GM23338 (cell line): ENCODE measurements at regions not wholly inside any gene's neighbourhood (a gene's known extent, or its start where the extent isn't known, plus 50 kb on each side); places are given as distances from the start of the nearest gene placed in this dataset.

Source experiments
- ATAC-seq: fragments of 200-7000 bp; cut with Tn5 transposase; 3 replicates; pipeline ENCODE4 v1.9.1; 2020
- DNase-seq: peaks from one replicate; pipeline ENCODE4 v3.0.0-alpha.2; 2015; ENCODE audit warnings: low spot score
- H2AFZ ChIP-seq: fragments of 200-600 bp; sonication (generic); 2 replicates; pipeline ENCODE4 v1.8.0; 2016; ENCODE audit warnings: antibody characterized with exemption, mild to moderate bottlenecking, moderate library complexity
- H3F3A ChIP-seq: fragments of 200-600 bp; sonication (generic); replicated peaks from 2 replicates; pipeline ENCODE4 v1.8.0; 2017; ENCODE audit warnings: antibody characterized with exemption, mixed run types, low read depth
- H3K27ac ChIP-seq: fragments of 200-600 bp; sonication (generic); 2 replicates; pipeline ENCODE4 v1.6.1; 2016; ENCODE audit warnings: low read depth
- H3K27me3 ChIP-seq: fragments of 200-600 bp; sonication (generic); 2 replicates; pipeline ENCODE4 v1.8.0; 2016; ENCODE audit warnings: mild to moderate bottlenecking, mixed run types, moderate library complexity; ENCODE audit not compliant: insufficient read depth
- H3K36me3 ChIP-seq: fragments of 200-600 bp; sonication (generic); 2 replicates; pipeline ENCODE4 v1.8.0; 2016; ENCODE audit warnings: mild to moderate bottlenecking; ENCODE audit not compliant: insufficient read depth
- H3K4me1 ChIP-seq: fragments of 200-600 bp; sonication (generic); 2 replicates; pipeline ENCODE4 v1.8.0; 2016; ENCODE audit warnings: mild to moderate bottlenecking, moderate library complexity; ENCODE audit not compliant: insufficient read depth
- H3K4me2 ChIP-seq: fragments of 200-600 bp; sonication (generic); 2 replicates; pipeline ENCODE4 v1.7.1; 2017; ENCODE audit warnings: mixed run types
- H3K4me3 ChIP-seq: fragments of 200-600 bp; sonication (generic); 2 replicates; pipeline ENCODE4 v1.6.1; 2016; ENCODE audit warnings: mixed run types
- H3K79me2 ChIP-seq: fragments of 200-600 bp; sonication (generic); replicated peaks from 2 replicates; pipeline ENCODE4 v1.8.0; 2017; ENCODE audit warnings: mild to moderate bottlenecking; ENCODE audit not compliant: insufficient read depth
- H3K9me2 ChIP-seq: fragments of 200-600 bp; sonication (generic); 2 replicates; pipeline ENCODE4 v1.8.0; 2017; ENCODE audit not compliant: insufficient read depth
- H4K20me1 ChIP-seq: fragments of 200-600 bp; sonication (generic); replicated peaks from 2 replicates; pipeline ENCODE4 v1.8.0; 2017; ENCODE audit warnings: mild to moderate bottlenecking; ENCODE audit not compliant: insufficient read depth
- H3K27ac Mint-ChIP-seq: 2 replicates; pipeline ENCODE4 v1.8.0; 2020; ENCODE audit warnings: inconsistent platforms, mild to moderate bottlenecking, moderate library complexity, mixed read lengths
- H3K27me3 Mint-ChIP-seq: 3 replicates; pipeline ENCODE4 v1.8.0; 2022; ENCODE audit warnings: low read depth, mild to moderate bottlenecking, moderate library complexity, mixed read lengths, inconsistent platforms; ENCODE audit not compliant: insufficient read depth, poor library complexity
- H3K36me3 Mint-ChIP-seq: 3 replicates; pipeline ENCODE4 v1.8.0; 2021; ENCODE audit warnings: low read depth, mild to moderate bottlenecking, inconsistent platforms, moderate library complexity, mixed read lengths
- H3K4me1 Mint-ChIP-seq: 3 replicates; pipeline ENCODE4 v1.8.0; 2020; ENCODE audit warnings: mild to moderate bottlenecking, inconsistent platforms, mixed read lengths
- H3K4me3 Mint-ChIP-seq: 3 replicates; pipeline ENCODE4 v1.8.0; 2021; ENCODE audit warnings: moderate library complexity, mild to moderate bottlenecking, inconsistent platforms, mixed read lengths
- H3K9me3 Mint-ChIP-seq: 3 replicates; pipeline ENCODE4 v1.8.0; 2020; ENCODE audit warnings: moderate library complexity, mild to moderate bottlenecking, inconsistent platforms, mixed read lengths
- CREB1 ChIP-seq: fragments of 250-450 bp; sonication (Bioruptor Pico); IDR thresholded peaks from 2 replicates; pipeline ENCODE4 v1.5.0; 2020; ENCODE audit warnings: low read depth, mild to moderate bottlenecking, moderate library complexity
- CTCF ChIP-seq, 2 experiments: fragments of 200-600 bp in 1 of 2; sonication (generic) in 1 of 2; conservative IDR thresholded peaks; 2 replicates each; pipeline versions ENCODE4 v1.5.1 to v1.6.1; 2016 to 2017; ENCODE audit warnings: antibody characterized with exemption in 2 of 2, low read depth in 2 of 2, mild to moderate bottlenecking in 2 of 2, moderate library complexity in 1 of 2
- ETS1 ChIP-seq: IDR thresholded peaks from 2 replicates; pipeline ENCODE4 v1.6.1; 2016; ENCODE audit warnings: antibody characterized with exemption
- EZH2phosphoT487 ChIP-seq: fragments of 200-600 bp; sonication (generic); IDR thresholded peaks from one replicate; pipeline ENCODE4 v1.8.1; 2018; ENCODE audit warnings: antibody characterized with exemption; ENCODE audit not compliant: unreplicated experiment
- JUNB ChIP-seq: IDR thresholded peaks from one replicate; pipeline ENCODE4 v1.6.1; 2016; ENCODE audit warnings: antibody characterized with exemption; ENCODE audit not compliant: unreplicated experiment
- NANOG ChIP-seq: IDR thresholded peaks from 2 replicates; pipeline ENCODE4 v1.6.1; 2016; ENCODE audit warnings: antibody characterized with exemption, borderline replicate concordance
- POLR2AphosphoS5 ChIP-seq: IDR thresholded peaks from 2 replicates; pipeline ENCODE4 v1.6.1; 2016; ENCODE audit warnings: antibody characterized with exemption, low read depth
- REST ChIP-seq: IDR thresholded peaks from one replicate; pipeline ENCODE4 v1.6.1; 2018; ENCODE audit warnings: antibody characterized with exemption; ENCODE audit not compliant: unreplicated experiment
- STAT1 ChIP-seq: IDR thresholded peaks from one replicate; pipeline ENCODE4 v1.6.1; 2016; ENCODE audit warnings: antibody characterized with exemption; ENCODE audit not compliant: unreplicated experiment
- ZNF114 ChIP-seq: fragments of 250-450 bp; sonication (Bioruptor Pico); IDR thresholded peaks from 2 replicates; pipeline ENCODE4 v1.5.0; 2020; ENCODE audit warnings: mild to moderate bottlenecking, moderate library complexity
- ZNF331 ChIP-seq: fragments of 250-450 bp; sonication (Bioruptor Pico); IDR thresholded peaks from 2 replicates; pipeline ENCODE4 v1.5.0; 2020; ENCODE audit warnings: low read depth, mild to moderate bottlenecking, moderate library complexity

- DNase-seq, result no peak
- Mint-ChIP-seq H3K36me3 (no peaks in the 10 kb centered on the region), H3K9me3 (no peaks in the 10 kb centered on the region; the same call in 2 of the 3 replicates), H3K27me3 (no peaks in the 10 kb centered on the region), H3K27ac (no peak overlapping the region), H3K4me1 (peaks cover 19% of the 10 kb centered on the region), H3K4me3 (no peak overlapping the region)
- Histone ChIP-seq H3K36me3 (no peaks in the 10 kb centered on the region), H3K4me2 (no peak overlapping the region), H3K79me2 (no peaks in the 10 kb centered on the region), H3K27ac (no peak overlapping the region), H3K27me3 (no peaks in the 10 kb centered on the region), H3K4me3 (no peak overlapping the region), H3F3A (no peaks in the 10 kb centered on the region), H2AFZ (no peak overlapping the region), H3K4me1 (peaks cover 13% of the 10 kb centered on the region), H4K20me1 (no peaks in the 10 kb centered on the region), H3K9me2 (peaks cover 17% of the 10 kb centered on the region)
- TF ChIP-seq STAT1, result no peak
- no peak for TF ChIP-seq JUNB
- no peak for TF ChIP-seq REST
- TF ChIP-seq CREB1 (CRISPR knock-in tag), result no peak
- no peak for TF ChIP-seq ZNF331 (CRISPR knock-in tag)
- no peak for TF ChIP-seq POLR2AphosphoS5
- no peak for TF ChIP-seq CTCF (conservative IDR thresholded peaks at IDR 0.05; ENCODE audit: low read depth in 2 of 2)
- no peak for ATAC-seq
Observed at GRCh38 chr18:50461251-50461650, 86.4 kb downstream of the SKA1 start.

- no peak overlapping the region for H3K4me3 Mint-ChIP-seq
- H3F3A ChIP-seq, result no peaks in the 10 kb centered on the region
- no peak overlapping the region for H3K27ac Mint-ChIP-seq
- H3K9me2 ChIP-seq, result peaks cover 26% of the 10 kb centered on the region
- H3K27me3 Mint-ChIP-seq, result peaks cover 6% of the 10 kb centered on the region
- H3K79me2 ChIP-seq, result no peaks in the 10 kb centered on the region
- no peaks in the 10 kb centered on the region for H3K36me3 ChIP-seq
- H3K9me3 Mint-ChIP-seq, result no peaks in the 10 kb centered on the region; the same call in 2 of the 3 replicates
- no peaks in the 10 kb centered on the region for H4K20me1 ChIP-seq
- H3K4me3 ChIP-seq, result no peak overlapping the region
- DNase-seq (no peak), ATAC-seq (no peak)
- H3K4me2 ChIP-seq, result no peak overlapping the region
- H3K4me1 ChIP-seq, result no peaks in the 10 kb centered on the region
- H3K27ac ChIP-seq, result no peak overlapping the region
- peaks cover under 1% of the 10 kb centered on the region; the same call in 1 of the 3 replicates for H3K4me1 Mint-ChIP-seq
- no peaks in the 10 kb centered on the region for H3K27me3 ChIP-seq
- no peak overlapping the region for H2AFZ ChIP-seq
- H3K36me3 Mint-ChIP-seq, result no peaks in the 10 kb centered on the region; the same call in 2 of the 3 replicates
- TF ChIP-seq ETS1 (no peak), EZH2phosphoT487 (no peak), CREB1 (CRISPR knock-in tag) (no peak), NANOG (no peak), ZNF114 (CRISPR knock-in tag) (no peak), REST (no peak)
Observed at GRCh38 chr18:50465211-50466153, 90.6 kb downstream of the SKA1 start.
